GM06990 (cell line): ENCODE measurements at regions not wholly inside any gene's neighbourhood (a gene's known extent, or its start where the extent isn't known, plus 50 kb on each side); places are given as distances from the start of the nearest gene placed in this dataset.

Experiments
- DNase-seq: peaks from one replicate; pipeline ENCODE4 v3.0.0-alpha.2; 2011; ENCODE audit not compliant: insufficient read length; ENCODE audit errors: extremely low read depth
- H3K27me3 ChIP-seq: replicated peaks from 2 replicates; pipeline ENCODE4 v1.6.0; 2011; ENCODE audit warnings: low read length; ENCODE audit not compliant: control insufficient read depth, insufficient read depth
- H3K36me3 ChIP-seq: 2 replicates; pipeline ENCODE4 v1.5.1; 2011; ENCODE audit warnings: low read length; ENCODE audit not compliant: control insufficient read depth, insufficient read depth
- H3K4me3 ChIP-seq: replicated peaks from 2 replicates; pipeline ENCODE4 v1.5.1; 2011; ENCODE audit warnings: low read depth, mild to moderate bottlenecking, control low read depth, low read length
- TF ChIP-seq, protein P1 (sequence below): IDR thresholded peaks from 2 replicates; pipeline ENCODE4 v1.5.1; 2011; ENCODE audit warnings: low read length, control low read depth, mild to moderate bottlenecking, inconsistent platforms; ENCODE audit not compliant: insufficient read depth, poor library complexity, severe bottlenecking

- Histone ChIP-seq H3K27me3 (no peaks in the 10 kb centered on the region), H3K4me3 (no peak overlapping the region), H3K36me3 (no peaks in the 10 kb centered on the region)
- no peak for DNase-seq
- TF ChIP-seq, protein P1, sequence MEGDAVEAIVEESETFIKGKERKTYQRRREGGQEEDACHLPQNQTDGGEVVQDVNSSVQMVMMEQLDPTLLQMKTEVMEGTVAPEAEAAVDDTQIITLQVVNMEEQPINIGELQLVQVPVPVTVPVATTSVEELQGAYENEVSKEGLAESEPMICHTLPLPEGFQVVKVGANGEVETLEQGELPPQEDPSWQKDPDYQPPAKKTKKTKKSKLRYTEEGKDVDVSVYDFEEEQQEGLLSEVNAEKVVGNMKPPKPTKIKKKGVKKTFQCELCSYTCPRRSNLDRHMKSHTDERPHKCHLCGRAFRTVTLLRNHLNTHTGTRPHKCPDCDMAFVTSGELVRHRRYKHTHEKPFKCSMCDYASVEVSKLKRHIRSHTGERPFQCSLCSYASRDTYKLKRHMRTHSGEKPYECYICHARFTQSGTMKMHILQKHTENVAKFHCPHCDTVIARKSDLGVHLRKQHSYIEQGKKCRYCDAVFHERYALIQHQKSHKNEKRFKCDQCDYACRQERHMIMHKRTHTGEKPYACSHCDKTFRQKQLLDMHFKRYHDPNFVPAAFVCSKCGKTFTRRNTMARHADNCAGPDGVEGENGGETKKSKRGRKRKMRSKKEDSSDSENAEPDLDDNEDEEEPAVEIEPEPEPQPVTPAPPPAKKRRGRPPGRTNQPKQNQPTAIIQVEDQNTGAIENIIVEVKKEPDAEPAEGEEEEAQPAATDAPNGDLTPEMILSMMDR: no peak
These were observed 355.1 kb downstream of the EPM2A start for GRCh38 chr6:145380186-145380585.

GRCh38 chr6:145381941-145382340 is 353.4 kb downstream of the EPM2A start:
- TF ChIP-seq, protein P1: no peak

GRCh38 chr6:145383428-145383827 is 351.9 kb downstream of the EPM2A start:
- no peaks in the 10 kb centered on the region for H3K36me3 ChIP-seq
- H3K27me3 ChIP-seq: no peaks in the 10 kb centered on the region
- no peak overlapping the region for H3K4me3 ChIP-seq
- TF ChIP-seq, protein P1: no peak
- DNase-seq: no peak

More at GRCh38 chr6:145381941-145382340, 353.4 kb downstream of the EPM2A start:
- DNase-seq: no peak
- H3K36me3 ChIP-seq: no peaks in the 10 kb centered on the region
- no peak overlapping the region for H3K4me3 ChIP-seq
- H3K27me3 ChIP-seq: no peaks in the 10 kb centered on the region

DNA sequence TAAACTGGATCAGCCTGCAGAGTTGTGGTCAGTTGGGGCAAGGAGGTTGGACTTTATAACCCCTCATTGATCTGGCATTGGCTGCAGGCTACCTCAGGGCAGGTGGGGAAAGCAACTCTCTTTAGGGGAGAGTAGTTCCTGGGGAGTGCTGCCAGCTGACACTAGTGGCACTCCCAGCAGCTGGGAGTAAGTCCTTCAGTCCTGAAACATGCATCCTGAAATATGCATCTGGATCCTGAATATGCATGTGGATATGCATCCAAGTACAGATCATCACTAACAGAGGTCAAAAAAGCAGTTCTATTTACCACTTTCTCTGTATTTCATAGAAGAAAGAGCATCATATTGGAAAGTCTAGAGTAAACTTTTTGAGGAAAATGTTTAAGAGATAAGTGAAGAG is 350.8 kb downstream of the EPM2A start:
- no peaks in the 10 kb centered on the region for H3K36me3 ChIP-seq
- no peak for DNase-seq
- H3K4me3 ChIP-seq: no peak overlapping the region
- TF ChIP-seq, protein P1: no peak
- no peaks in the 10 kb centered on the region for H3K27me3 ChIP-seq

- TF ChIP-seq, protein P1: no peak
These were observed 338.8 kb downstream of the EPM2A start for GRCh38 chr6:145396499-145396898.

DNA sequence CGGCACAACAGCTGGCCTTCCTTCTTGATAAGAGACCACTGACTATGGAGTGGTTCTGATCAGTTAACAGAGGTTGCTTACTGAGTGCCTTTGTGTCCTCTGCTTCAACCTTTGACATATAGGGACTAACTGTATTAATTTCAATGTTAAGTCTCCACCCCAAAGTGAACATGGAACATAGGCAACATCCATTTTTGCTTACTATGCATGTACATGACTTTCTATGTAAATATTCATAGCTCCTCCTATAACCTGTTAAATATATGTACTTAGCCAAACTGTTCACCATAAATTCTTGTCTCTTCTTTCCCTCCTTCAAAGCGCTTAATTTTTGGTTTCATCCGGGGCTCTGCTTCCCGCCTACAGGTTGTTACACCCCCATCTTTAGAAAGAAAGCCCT is 334.8 kb downstream of the EPM2A start:
- TF ChIP-seq, protein P1: no peak
- no peaks in the 10 kb centered on the region for H3K27me3 ChIP-seq
- no peaks in the 10 kb centered on the region for H3K36me3 ChIP-seq
- no peak overlapping the region for H3K4me3 ChIP-seq
- no peak for DNase-seq

More at GRCh38 chr6:145396499-145396898, 338.8 kb downstream of the EPM2A start:
- Histone ChIP-seq H3K27me3 (no peaks in the 10 kb centered on the region), H3K36me3 (no peaks in the 10 kb centered on the region), H3K4me3 (no peak overlapping the region)
- DNase-seq: no peak
